ENCODE measurements at regions not wholly inside any gene's neighbourhood (a gene's known extent, or its start where the extent isn't known, plus 50 kb on each side); places are given as distances from the start of the nearest gene placed in this dataset.
A peak's percentile ranks its signal among the peaks of the same experiment; 100 is the strongest.

GRCh38 chr12:127162307-127162706 is 1104.7 kb upstream of the TMEM132C start:
- no peak for DNase-seq (ENCODE audit: low spot score in 2 of 2, unreplicated experiment in 2 of 2)
- Mint-ChIP-seq H3K4me1 (peaks cover 6% of the 10 kb centered on the region), H3K36me3 (no peaks in the 10 kb centered on the region), H3K27me3 (ENCODE audit: low read depth) (no peaks in the 10 kb centered on the region), H3K9me3 (peaks cover 7% of the 10 kb centered on the region), H3K27ac (no peak overlapping the region), H3K4me3 (no peak overlapping the region)
- TF ChIP-seq, protein P1, sequence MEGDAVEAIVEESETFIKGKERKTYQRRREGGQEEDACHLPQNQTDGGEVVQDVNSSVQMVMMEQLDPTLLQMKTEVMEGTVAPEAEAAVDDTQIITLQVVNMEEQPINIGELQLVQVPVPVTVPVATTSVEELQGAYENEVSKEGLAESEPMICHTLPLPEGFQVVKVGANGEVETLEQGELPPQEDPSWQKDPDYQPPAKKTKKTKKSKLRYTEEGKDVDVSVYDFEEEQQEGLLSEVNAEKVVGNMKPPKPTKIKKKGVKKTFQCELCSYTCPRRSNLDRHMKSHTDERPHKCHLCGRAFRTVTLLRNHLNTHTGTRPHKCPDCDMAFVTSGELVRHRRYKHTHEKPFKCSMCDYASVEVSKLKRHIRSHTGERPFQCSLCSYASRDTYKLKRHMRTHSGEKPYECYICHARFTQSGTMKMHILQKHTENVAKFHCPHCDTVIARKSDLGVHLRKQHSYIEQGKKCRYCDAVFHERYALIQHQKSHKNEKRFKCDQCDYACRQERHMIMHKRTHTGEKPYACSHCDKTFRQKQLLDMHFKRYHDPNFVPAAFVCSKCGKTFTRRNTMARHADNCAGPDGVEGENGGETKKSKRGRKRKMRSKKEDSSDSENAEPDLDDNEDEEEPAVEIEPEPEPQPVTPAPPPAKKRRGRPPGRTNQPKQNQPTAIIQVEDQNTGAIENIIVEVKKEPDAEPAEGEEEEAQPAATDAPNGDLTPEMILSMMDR (IDR thresholded peaks at IDR 0.05; ENCODE audit: unreplicated experiment) = no peak

- TF ChIP-seq, protein P1 (IDR thresholded peaks at IDR 0.05; ENCODE audit: unreplicated experiment) = no peak
- Mint-ChIP-seq H3K9me3 (peaks cover 7% of the 10 kb centered on the region), H3K36me3 (no peaks in the 10 kb centered on the region), H3K27me3 (ENCODE audit: low read depth) (no peaks in the 10 kb centered on the region), H3K4me1 (peaks cover 6% of the 10 kb centered on the region), H3K4me3 (no peak overlapping the region), H3K27ac (no peak overlapping the region)
- DNase-seq (ENCODE audit: low spot score in 2 of 2, unreplicated experiment in 2 of 2) = no peak
Measured at GRCh38 chr12:127162902-127163301, 1104.1 kb upstream of the TMEM132C start.

DNA sequence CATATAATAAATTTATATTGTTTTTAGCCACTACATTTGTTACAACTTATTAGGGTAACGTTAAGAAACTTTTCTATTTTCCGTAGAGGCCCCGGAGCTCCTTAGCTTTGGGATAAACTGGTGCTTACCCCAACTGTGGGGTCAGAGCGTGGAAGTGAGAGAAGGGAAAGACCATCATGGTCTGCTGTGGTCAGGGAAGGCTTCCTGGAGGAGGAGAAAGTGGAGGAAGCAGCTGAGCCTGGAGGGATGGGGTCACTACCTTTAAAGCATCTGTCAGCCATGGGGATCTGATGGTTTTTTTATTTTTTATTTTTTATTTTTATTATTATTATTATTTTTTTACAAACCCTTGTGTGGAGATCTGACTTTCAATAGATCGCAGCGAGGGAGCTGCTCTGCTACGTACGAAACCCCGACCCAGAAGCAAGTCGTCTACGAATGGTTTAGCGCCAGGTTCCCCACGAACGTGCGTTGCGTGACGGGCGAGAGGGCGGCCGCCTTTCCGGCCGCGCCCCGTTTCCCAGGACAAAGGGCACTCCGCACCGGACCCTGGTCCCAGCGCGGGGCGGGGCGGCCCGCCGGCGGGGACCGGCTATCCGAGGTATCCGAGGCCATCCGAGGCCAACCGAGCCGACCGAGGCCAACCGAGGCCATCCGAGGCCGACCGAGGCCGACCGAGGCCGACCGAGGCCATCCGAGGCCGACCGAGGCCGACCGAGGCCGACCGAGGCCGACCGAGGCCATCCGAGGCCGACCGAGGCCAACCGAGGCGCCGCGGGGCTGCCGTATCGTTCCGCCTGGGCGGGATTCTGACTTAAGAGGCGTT is 1101.2 kb upstream of the TMEM132C start:
- no peaks in the 10 kb centered on the region for H3K36me3 Mint-ChIP-seq
- H3K27ac Mint-ChIP-seq = peak overlapping the region; percentile 71
- TF ChIP-seq, protein P1 (IDR thresholded peaks at IDR 0.05; ENCODE audit: unreplicated experiment) = no peak
- H3K9me3 Mint-ChIP-seq = peaks cover 6% of the 10 kb centered on the region
- no peaks in the 10 kb centered on the region for H3K27me3 Mint-ChIP-seq (ENCODE audit: low read depth)
- H3K4me3 Mint-ChIP-seq = peak overlapping the region; percentile 66
- H3K4me1 Mint-ChIP-seq = peaks cover 9% of the 10 kb centered on the region
- peak; percentile 32 to 76 for DNase-seq (ENCODE audit: low spot score in 2 of 2, unreplicated experiment in 2 of 2)

DNA sequence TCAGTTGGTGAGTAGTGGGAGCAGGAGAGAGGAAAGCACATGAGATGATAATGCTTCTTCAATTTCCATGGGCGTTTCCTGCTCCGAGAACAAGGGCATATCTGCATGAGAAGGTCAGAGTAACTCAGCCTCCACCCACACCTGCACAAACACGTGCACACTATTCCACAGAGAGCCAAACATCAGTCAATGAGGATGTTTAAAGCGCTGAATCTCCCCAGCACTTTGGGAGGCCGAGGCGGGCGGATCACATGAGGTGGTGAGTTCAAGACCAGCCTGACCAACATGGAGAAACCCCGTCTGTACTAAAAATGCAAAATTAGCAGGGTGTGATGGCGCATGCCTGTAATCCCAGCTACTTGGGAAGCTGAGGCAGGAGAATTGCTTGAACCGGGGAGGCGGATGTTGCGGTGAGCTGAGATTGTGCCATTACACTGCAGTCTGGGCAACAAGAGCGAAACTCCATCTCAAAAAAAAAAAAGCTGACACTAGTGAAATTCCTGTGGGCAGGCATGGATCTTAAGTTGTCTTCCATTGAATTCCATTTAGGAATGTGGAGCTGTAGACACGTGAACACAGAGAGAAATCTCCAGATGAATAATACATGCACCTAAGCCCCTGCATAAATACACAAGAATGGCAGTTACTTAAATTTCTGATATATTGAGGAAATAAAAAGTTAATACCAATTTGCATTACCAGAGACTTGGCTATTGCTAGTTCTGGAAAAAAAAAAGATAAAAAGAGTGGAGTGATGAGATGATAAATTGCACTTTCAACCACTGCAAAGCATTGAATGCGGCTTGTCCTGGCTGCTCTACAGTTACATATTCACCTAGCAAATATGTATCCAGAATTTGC is 1097.4 kb upstream of the TMEM132C start:
- H3K27me3 Mint-ChIP-seq (ENCODE audit: low read depth) = no peaks in the 10 kb centered on the region
- no peak for DNase-seq (ENCODE audit: low spot score in 2 of 2, unreplicated experiment in 2 of 2)
- TF ChIP-seq, protein P1 (IDR thresholded peaks at IDR 0.05; ENCODE audit: unreplicated experiment) = no peak
- H3K4me3 Mint-ChIP-seq = no peak overlapping the region
- peaks cover 16% of the 10 kb centered on the region for H3K9me3 Mint-ChIP-seq
- H3K36me3 Mint-ChIP-seq = no peaks in the 10 kb centered on the region
- peaks cover 7% of the 10 kb centered on the region for H3K4me1 Mint-ChIP-seq
- no peak overlapping the region for H3K27ac Mint-ChIP-seq

DNA sequence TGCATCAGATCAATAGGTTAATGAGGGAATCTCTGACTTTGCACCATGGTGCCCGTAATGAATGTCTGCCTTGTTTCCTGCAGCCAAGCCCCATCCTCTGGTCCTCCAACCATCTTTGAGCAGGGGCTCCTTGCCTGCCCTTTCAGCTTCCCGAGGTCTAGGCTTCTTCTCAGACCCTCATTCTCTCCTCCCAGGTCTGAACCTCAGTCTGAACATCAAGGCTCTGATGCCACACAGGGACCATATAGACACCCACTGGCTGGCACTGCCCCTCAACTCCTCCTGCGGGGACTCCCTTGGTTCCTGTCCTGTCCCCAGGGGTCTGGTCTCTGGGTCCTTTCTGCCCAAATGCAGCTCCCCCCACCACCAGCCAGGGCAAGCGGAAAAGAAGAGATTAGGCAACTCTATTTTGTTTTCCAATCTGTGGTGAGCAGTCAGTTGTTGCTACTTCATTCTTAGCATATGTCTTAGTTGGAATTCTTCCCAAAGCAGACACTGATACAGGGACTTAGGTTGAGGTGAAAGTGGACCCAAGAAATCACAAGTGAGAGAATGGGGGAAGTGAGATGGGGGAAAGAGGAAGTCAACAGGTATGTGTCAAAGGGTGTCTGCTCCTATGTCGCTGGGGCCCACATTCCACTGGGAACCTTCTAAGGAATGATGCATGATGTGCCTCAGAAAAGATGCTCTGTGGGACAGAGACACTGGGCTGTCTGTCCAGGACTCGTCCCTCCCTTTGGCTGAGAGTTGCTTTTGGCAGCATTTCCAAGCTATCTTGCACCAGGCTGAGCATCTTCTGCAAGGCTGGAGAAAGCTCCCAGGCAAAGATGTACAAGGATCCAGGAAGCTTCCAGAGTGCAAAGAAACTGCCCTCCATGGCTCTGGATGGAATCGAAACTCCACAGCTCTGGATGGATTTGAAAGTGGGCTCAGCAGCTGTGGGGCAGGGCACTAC is 1096.5 kb upstream of the TMEM132C start:
- no peak overlapping the region for H3K4me3 Mint-ChIP-seq
- TF ChIP-seq, protein P1 (IDR thresholded peaks at IDR 0.05; ENCODE audit: unreplicated experiment) = no peak
- peaks cover 7% of the 10 kb centered on the region for H3K4me1 Mint-ChIP-seq
- no peak for DNase-seq (ENCODE audit: low spot score in 2 of 2, unreplicated experiment in 2 of 2)
- no peak overlapping the region for H3K27ac Mint-ChIP-seq
- H3K27me3 Mint-ChIP-seq (ENCODE audit: low read depth) = no peaks in the 10 kb centered on the region
- no peaks in the 10 kb centered on the region for H3K36me3 Mint-ChIP-seq
- peaks cover 22% of the 10 kb centered on the region for H3K9me3 Mint-ChIP-seq

Data from mesothelial cell of epicardium (in vitro differentiated cells).